ENCODE measurements at regions not wholly inside any gene's neighbourhood (a gene's known extent, or its start where the extent isn't known, plus 50 kb on each side); places are given as distances from the start of the nearest gene placed in this dataset.

- no peak for DNase-seq (ENCODE audit: low read depth)
Measured at GRCh38 chr14:96931751-96932150, 134.6 kb downstream of the VRK1 start.

- DNase-seq (ENCODE audit: low read depth), result no peak
Measured at GRCh38 chr14:96934638-96935330, 137.6 kb downstream of the VRK1 start.

DNA sequence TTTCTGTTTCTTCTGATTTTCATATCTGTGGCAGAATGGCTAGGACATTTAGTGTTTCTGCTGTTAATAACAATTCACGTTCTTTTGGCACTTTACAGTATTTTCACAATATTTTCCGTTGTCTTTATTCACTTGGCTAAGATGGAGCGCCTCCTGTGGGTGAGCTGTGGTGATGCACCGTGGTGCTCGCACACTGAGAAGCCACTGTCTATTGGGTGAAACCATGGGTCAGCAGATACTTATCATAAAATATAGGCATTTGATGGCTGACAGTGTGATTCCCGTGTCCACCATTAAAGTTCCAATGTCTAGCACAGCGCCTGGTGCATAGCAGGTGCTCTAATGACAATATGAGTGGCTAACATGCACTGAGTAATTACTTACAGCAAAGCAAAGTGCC is 141.8 kb downstream of the VRK1 start:
- no peak for DNase-seq (ENCODE audit: low read depth)

DNA sequence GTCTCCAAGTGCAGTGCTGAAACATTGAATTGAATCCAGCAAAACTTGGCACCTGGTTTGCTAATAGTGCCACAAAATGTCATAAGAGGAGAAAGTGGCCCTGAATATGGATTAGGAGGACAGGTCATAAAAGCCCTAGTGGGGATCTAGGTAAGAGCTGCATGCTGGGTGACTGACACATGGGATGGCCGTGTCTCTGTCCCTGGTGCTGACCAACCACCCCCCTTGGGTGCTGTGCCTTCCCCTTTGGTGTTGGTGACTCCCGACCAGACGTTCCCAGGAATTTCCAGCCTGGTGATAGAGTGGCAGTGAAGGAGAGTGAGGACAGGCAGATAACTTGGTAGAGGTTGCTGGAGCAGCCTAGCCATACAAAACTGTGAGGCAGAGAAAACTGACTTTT is 142.8 kb downstream of the VRK1 start:
- DNase-seq (ENCODE audit: low read depth), result no peak

- DNase-seq (ENCODE audit: low read depth), result no peak
Measured at GRCh38 chr14:96944297-96944696, 147.1 kb downstream of the VRK1 start.

- no peak for DNase-seq (ENCODE audit: low read depth)
Measured at GRCh38 chr14:96945721-96946120, 148.5 kb downstream of the VRK1 start.

DNA sequence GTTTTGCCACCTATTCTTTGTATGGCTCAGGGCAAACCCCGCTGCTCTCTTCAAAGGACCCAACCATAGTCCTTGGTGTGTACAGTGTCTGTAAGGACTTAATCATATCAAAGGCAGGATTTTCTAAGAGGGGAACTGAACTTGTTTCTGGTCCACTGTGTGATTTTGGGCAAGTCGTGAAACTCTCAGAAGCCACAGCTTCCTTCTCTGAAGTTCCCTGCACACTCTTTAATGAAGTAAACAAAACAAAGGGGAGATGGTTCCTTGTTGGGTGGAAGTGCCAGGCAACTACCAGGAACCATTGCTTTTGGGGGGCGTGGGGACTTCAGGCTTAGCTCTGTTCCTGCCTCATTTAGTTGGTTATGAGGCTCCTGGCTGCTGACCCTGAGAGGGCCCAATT is 152.4 kb downstream of the VRK1 start:
- no peak for DNase-seq (ENCODE audit: low read depth)

DNA sequence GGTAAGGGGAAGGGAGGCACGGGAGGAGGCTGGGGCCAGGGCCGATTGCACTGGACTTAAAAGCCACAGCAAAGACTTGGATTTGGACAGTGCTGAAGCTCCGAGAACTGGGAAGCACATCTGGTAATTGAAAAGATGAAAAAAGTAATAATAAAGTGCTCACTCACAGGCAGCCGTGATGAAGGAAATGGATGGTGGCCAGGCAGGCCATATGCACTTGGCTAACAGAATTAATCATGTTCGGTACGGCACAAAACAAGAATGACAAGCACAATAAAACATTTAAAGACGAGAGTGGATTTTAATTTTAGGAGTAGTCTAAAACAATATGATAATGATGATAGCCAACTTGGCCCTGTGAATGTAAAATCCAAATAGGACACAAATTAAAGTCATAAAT is 154.3 kb downstream of the VRK1 start:
- DNase-seq (ENCODE audit: low read depth), result no peak

DNA sequence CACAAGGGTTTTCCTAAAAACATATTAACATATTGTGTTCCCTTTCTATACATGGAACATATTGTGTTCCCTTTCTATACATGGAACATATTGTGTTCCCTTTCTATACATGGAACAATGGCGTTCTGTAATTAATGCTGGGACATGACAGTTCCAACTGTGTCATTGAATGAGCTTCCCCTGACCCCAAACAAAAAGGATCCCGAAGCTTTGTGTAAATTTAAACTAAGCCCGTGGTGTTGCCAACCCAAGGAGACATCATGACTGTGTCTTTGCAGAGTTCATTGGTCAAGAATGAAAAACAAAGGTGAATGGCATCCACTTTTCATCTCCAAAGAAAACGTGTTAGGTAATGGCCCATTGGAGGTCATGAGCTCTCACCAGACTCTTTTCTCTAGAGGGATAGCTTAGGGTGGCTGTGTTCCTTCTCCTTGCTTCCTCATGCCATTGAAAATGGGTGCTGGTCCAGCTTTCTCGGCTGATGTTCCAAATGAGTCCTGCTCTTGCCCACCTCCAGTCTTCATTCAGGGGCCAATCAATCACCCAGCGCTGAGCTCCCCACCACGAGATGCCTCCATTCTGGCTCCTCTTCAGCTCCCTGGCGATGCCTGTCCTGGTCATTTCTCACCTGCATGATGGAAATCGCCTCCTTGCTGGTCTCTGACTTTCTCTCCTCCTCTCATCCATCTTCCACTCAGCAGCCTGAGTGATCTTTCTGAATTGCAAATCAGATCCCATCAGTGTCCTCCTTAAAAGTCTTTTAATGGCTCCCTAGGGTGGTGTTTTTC is 156.1 kb downstream of the VRK1 start:
- DNase-seq (ENCODE audit: low read depth), result no peak

DNA sequence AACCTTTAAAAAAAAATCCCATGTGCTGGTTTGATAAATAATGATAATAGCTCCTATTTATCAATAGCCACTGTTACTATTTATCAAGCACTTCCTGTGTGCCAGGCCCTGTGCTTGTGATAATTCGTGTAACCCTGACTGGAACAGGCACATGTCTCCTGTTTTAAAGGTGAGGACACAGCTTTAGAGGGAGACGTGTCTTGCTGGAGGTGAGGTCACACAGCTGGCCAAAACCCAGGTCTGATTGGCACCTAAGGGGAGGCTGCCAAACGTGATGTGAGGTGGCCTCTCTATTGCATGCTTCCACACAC is 156.6 kb downstream of the VRK1 start:
- DNase-seq (ENCODE audit: low read depth), result no peak

DNA sequence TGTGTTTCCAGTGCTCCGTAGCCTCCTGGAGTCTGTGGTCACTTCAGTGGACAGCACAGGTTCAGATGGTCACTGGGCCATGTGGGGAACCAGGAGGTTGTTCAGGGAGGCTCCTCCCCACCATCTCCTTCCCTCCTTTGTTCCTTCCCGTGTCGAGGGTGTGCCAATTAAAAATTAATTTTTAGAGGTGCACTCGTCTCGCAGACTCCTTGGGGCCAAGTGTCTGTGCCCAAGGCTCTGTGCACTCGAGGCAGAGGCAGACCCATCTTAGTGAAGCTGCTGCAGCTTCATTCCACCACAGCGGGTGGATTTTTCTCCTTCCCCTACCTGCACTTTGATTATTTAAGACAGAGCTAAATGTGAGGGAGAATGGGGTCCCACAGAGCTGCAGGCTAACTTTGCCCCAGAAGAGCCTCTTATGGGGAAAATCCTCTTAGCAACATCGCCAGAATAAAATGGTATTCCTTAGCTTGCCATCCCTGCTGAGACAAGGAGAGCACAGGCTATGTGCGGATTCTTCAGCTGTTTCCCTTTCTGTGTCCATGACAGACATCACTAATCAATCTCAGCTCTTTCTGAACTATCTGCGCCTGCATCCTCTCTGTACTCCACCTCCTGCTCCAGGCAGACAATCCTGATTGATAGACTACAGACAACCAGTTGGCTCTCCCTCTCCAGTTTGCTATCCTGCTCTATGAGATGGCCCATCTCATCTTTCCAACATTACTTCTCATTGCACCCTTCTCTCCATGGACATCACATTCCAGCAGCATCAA is 159.5 kb downstream of the VRK1 start:
- no peak for DNase-seq (ENCODE audit: low read depth)

GRCh38 chr14:96958057-96958456 is 160.9 kb downstream of the VRK1 start:
- no peak for DNase-seq (ENCODE audit: low read depth)

DNA sequence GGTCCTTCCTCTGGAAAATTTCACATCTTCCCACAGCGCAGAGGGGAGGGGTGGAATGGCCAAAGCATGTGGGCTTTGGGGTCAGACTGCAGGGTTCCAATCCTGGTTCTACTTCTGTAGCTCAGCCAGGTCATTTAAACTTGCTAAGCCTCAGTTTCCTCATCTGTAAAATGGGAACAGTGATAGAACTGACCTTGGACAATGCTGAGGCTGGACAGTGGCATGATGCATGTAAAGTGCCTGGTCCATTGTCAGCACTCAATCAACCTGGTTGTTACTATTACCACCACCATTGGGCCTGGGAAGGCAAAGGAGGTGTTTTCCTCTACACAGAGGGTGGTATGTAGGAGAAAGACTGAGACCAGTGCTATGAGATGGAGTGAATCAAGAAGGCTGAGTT is 162.8 kb downstream of the VRK1 start:
- DNase-seq (ENCODE audit: low read depth), result no peak

GRCh38 chr14:96960598-96961116 is 163.5 kb downstream of the VRK1 start:
- no peak for DNase-seq (ENCODE audit: low read depth)

- DNase-seq (ENCODE audit: low read depth), result no peak
Measured at GRCh38 chr14:96961895-96962294, 164.7 kb downstream of the VRK1 start.

DNA sequence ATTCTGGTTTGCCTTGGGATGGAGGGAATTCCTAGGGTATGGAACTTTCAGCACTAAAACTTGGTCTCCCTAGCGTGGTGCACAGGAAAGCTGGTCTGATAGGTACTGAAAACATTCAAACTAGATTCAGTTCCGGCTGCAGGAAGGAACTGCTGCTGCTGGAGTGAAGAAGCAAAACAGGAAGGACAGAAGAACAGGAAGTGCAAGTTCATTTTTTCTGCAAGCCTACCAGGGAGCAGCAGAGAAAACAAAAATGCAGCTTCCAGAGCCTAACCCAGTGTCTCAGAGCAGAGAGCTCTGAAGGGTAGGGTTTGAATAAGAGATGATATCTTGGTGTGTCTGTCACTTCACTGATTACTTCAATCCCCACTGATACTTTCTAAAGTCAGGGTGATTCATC is 165.2 kb downstream of the VRK1 start:
- DNase-seq (ENCODE audit: low read depth), result no peak

DNA sequence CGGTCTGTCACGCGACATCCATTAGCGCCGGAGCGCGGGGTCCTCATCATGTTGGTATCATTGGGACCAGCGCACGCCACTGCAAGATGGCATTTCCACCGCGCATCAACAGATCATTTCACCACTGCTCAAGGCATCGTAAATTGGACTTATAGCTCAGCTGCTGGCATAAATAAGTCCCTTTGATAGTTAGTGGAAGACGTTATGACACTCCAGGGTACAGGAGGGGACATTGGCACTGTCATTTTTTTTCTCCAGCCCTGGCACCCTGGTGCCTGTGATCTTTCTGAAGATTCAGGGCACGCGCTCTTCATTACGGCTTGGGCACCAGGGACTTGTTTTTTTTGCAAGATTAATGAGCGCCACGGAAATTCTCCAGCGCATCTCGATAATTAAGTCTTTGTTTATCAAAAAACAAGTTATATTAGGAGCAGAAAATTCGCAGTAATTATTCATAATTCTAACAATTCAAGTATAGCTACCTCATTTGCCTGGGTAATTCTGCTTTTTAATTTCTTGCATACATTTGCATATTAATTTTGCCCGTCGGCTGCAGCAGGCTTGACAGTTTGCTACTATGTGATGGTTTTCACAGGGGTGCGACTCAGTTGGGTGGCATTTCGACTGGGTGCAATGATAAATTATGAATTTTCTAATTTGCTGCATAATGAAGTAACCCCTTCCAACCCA is 167.7 kb downstream of the VRK1 start:
- no peak for DNase-seq (ENCODE audit: low read depth)

- no peak for DNase-seq (ENCODE audit: low read depth)
Measured at GRCh38 chr14:96965885-96966595, 168.9 kb downstream of the VRK1 start.

- DNase-seq (ENCODE audit: low read depth), result no peak
Measured at GRCh38 chr14:96975116-96975515, 177.9 kb downstream of the VRK1 start.

DNA sequence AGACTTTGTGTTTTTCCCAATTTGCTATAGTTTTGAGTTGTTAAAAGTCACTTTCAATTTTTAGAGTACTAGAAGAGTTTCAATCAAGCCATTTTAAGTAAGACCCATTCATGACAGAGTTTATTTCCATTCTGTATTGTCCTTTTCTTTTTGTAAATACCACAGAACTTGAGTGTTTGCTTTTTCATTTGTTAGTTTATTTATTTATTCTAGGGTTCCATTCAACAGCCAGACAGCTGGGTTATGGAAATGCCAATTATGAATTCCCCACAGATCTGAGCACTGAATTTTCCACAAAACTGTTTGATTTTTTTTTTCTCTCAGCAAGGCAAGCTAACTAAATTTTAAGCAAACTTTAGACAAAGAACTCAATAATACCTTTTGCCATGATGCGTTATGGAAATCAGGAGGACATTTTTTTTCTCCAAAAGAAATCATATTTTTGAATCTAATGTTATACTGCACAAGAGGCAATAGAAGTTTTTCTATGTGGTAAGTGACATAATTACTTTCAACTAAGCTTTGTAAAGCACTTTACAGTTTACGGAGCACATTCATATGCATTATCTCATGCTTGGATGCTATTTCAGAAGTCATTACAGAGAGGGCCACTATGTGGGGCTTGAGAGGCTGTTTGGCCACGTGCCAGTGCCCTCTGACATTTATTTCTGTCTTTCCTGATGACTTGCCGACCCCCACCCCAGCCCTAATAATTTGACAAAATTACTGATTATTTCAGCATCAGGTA is 181.5 kb downstream of the VRK1 start:
- DNase-seq (ENCODE audit: low read depth), result no peak

GRCh38 chr14:96979611-96980074 is 182.5 kb downstream of the VRK1 start:
- DNase-seq (ENCODE audit: low read depth), result no peak

Data from stimulated activated CD8-positive, alpha-beta memory T cell treated with anti-CD3 and anti-CD28 coated beads, Interleukin-4, amount 100 ng/mL, for 24 hours (primary cell).